H1 (cell line): ENCODE measurements at regions not wholly inside any gene's neighbourhood (a gene's known extent, or its start where the extent isn't known, plus 50 kb on each side); places are given as distances from the start of the nearest gene placed in this dataset.

Source experiments
- CTCF ChIA-PET: fragments of 300-600 bp; sonication (Branson Sonifier 250); formaldehyde crosslinking; loops from one replicate; lab custom pipeline; 2021; ENCODE audit not compliant: partially characterized antibody; lab: Charles Lee
- POLR2A ChIA-PET: fragments of 300-600 bp; sonication (Branson Sonifier 250); formaldehyde crosslinking; loops from one replicate; lab custom pipeline; 2021; ENCODE audit warnings: inconsistent platforms; ENCODE audit not compliant: partially characterized antibody; lab: Charles Lee
- DNase-seq, 2 experiments: peaks; one replicate each; pipeline versions ENCODE4 v3.0.0 to v3.0.0-alpha.2; 2010 to 2022; ENCODE audit warnings: low spot score in 2 of 2, low read depth in 1 of 2, mixed read lengths in 1 of 2
- FAIRE-seq: peaks from 2 replicates; lab custom pipeline; 2011; peaks lifted over from hg19 to GRCh38; lab: Jason Lieb, UNC
- H2AFZ ChIP-seq: 2 replicates; pipeline ENCODE4 v1.8.1; 2012; ENCODE audit warnings: low read length, inconsistent platforms
- H2AK5ac ChIP-seq: 2 replicates; pipeline ENCODE4 v1.6.1; 2013; ENCODE audit warnings: low read depth, low read length
- H2BK120ac ChIP-seq: replicated peaks from 2 replicates; pipeline ENCODE3; 2013; ENCODE audit warnings: low read depth, low read length, inconsistent platforms
- H2BK12ac ChIP-seq: 2 replicates; pipeline ENCODE4 v1.6.1; 2013; ENCODE audit warnings: low read depth, low read length
- H2BK15ac ChIP-seq: 2 replicates; pipeline ENCODE4 v1.6.1; 2013; ENCODE audit warnings: low read length
- H2BK20ac ChIP-seq: 2 replicates; pipeline ENCODE4 v1.6.1; 2013; ENCODE audit warnings: low read length
- H2BK5ac ChIP-seq: 2 replicates; pipeline ENCODE4 v1.6.1; 2013; ENCODE audit warnings: low read depth, low read length
- H3K14ac ChIP-seq: 2 replicates; pipeline ENCODE4 v1.6.1; 2013; ENCODE audit warnings: inconsistent platforms; ENCODE audit not compliant: insufficient read length
- H3K18ac ChIP-seq: 2 replicates; pipeline ENCODE4 v1.6.1; 2013; ENCODE audit warnings: low read length; ENCODE audit errors: extremely low read depth
- H3K23ac ChIP-seq: 2 replicates; pipeline ENCODE4 v1.6.1; 2013; ENCODE audit warnings: inconsistent platforms; ENCODE audit not compliant: insufficient read length
- H3K23me2 ChIP-seq: 2 replicates; pipeline ENCODE4 v1.6.1; 2013; ENCODE audit warnings: low read depth, low read length
- H3K27ac ChIP-seq: 2 replicates; pipeline ENCODE4 v1.6.1; 2011; ENCODE audit warnings: low read depth, low read length, inconsistent platforms
- H3K27me3 ChIP-seq, 4 experiments: replicated peaks in 1 of 4; 1 replicate in 1 of 4; 2 replicates in 3 of 4; pipeline versions ENCODE4 v1.6.1 to v1.8.1; 2011 to 2013; ENCODE audit warnings: low read length in 3 of 4, mild to moderate bottlenecking in 3 of 4, inconsistent platforms in 2 of 4, mixed read lengths in 2 of 4, moderate library complexity in 1 of 4; ENCODE audit not compliant: control insufficient read depth in 3 of 4, insufficient read depth in 3 of 4; ENCODE audit errors: extremely low read depth in 1 of 4
- H3K36me3 ChIP-seq, 4 experiments: 2 replicates each; pipeline versions ENCODE4 v1.6.1 to v1.8.1; 2011 to 2013; ENCODE audit warnings: mild to moderate bottlenecking in 4 of 4, low read length in 3 of 4, moderate library complexity in 2 of 4, control low read depth in 1 of 4, inconsistent platforms in 1 of 4; ENCODE audit not compliant: insufficient read depth in 4 of 4, control insufficient read depth in 2 of 4
- H3K4ac ChIP-seq: replicated peaks from 2 replicates; pipeline ENCODE3; 2013; ENCODE audit warnings: low read length, low read depth, mixed read lengths, inconsistent platforms; ENCODE audit not compliant: insufficient read length
- H3K4me1 ChIP-seq, 4 experiments: replicated peaks in 1 of 4; 1 replicate in 1 of 4; 2 replicates in 3 of 4; pipeline versions ENCODE4 v1.6.1 to v1.8.1; 2011 to 2013; ENCODE audit warnings: low read length in 3 of 4, inconsistent platforms in 2 of 4, mixed read lengths in 1 of 4; ENCODE audit not compliant: insufficient read depth in 4 of 4, control insufficient read depth in 3 of 4
- H3K4me2 ChIP-seq, 2 experiments: 2 replicates each; pipeline versions ENCODE4 v1.6.1 to v1.8.1; 2011 to 2013; ENCODE audit warnings: low read depth in 2 of 2, low read length in 2 of 2, control low read depth in 1 of 2, inconsistent platforms in 1 of 2, mild to moderate bottlenecking in 1 of 2; ENCODE audit not compliant: insufficient read depth in 1 of 2
- H3K4me3 ChIP-seq, 4 experiments: fragments of 200-600, 300-600 bp in 1 of 4; sonication (generic), shearing (Covaris generic), sonication (Bioruptor Twin) in 1 of 4; 2 replicates each; pipeline versions ENCODE4 v1.5.1 to v1.8.1; 2011 to 2016; ENCODE audit warnings: low read length in 4 of 4, low read depth in 3 of 4, control low read depth in 2 of 4, inconsistent platforms in 2 of 4, mild to moderate bottlenecking in 2 of 4, mixed read lengths in 1 of 4, moderate library complexity in 1 of 4; ENCODE audit not compliant: insufficient read depth in 2 of 4; ENCODE audit errors: extremely low read depth in 1 of 4
- H3K56ac ChIP-seq: replicated peaks from 2 replicates; pipeline ENCODE3; 2013; ENCODE audit warnings: low read depth, mild to moderate bottlenecking, mixed read lengths, low read length, inconsistent platforms; ENCODE audit not compliant: insufficient read length
- H3K79me1 ChIP-seq: 2 replicates; pipeline ENCODE4 v1.6.1; 2013; ENCODE audit warnings: low read depth, low read length, control low read depth
- H3K79me2 ChIP-seq, 2 experiments: 2 replicates each; pipeline versions ENCODE4 v1.6.1 to v1.8.1; 2012 to 2013; ENCODE audit warnings: low read length in 2 of 2, mild to moderate bottlenecking in 2 of 2, inconsistent platforms in 1 of 2; ENCODE audit not compliant: insufficient read depth in 2 of 2, control insufficient read depth in 1 of 2
- H3K9ac ChIP-seq, 4 experiments: replicated peaks in 1 of 4; 1 replicate in 1 of 4; 2 replicates in 3 of 4; pipeline versions ENCODE4 v1.6.1 to v1.8.1; 2011 to 2013; ENCODE audit warnings: low read depth in 3 of 4, low read length in 3 of 4, control low read depth in 2 of 4, mild to moderate bottlenecking in 2 of 4, moderate library complexity in 2 of 4, inconsistent platforms in 1 of 4; ENCODE audit errors: extremely low read depth in 1 of 4
- H3K9me3 ChIP-seq, 2 experiments: 2 replicates each; pipeline versions ENCODE4 v1.6.1 to v1.8.1; 2012 to 2013; ENCODE audit warnings: mild to moderate bottlenecking in 2 of 2, moderate library complexity in 2 of 2, control low read depth in 1 of 2, inconsistent platforms in 1 of 2, low read depth in 1 of 2, low read length in 1 of 2, mixed read lengths in 1 of 2; ENCODE audit not compliant: insufficient read depth in 2 of 2
- H4K20me1 ChIP-seq, 2 experiments: replicated peaks in 1 of 2; 2 replicates each; pipeline versions ENCODE3 to v1.8.1; 2011 to 2013; ENCODE audit warnings: inconsistent platforms in 2 of 2, low read length in 2 of 2, mild to moderate bottlenecking in 1 of 2; ENCODE audit not compliant: insufficient read depth in 2 of 2, control insufficient read depth in 1 of 2
- H4K5ac ChIP-seq: 2 replicates; pipeline ENCODE4 v1.6.1; 2013; ENCODE audit warnings: low read length, low read depth, mixed read lengths, inconsistent platforms; ENCODE audit not compliant: insufficient read length
- H4K8ac ChIP-seq: 2 replicates; pipeline ENCODE4 v1.8.0; 2013; ENCODE audit warnings: mild to moderate bottlenecking, moderate library complexity, low read length, inconsistent platforms; ENCODE audit not compliant: insufficient read depth; ENCODE audit errors: extremely low read depth
- H4K91ac ChIP-seq: replicated peaks from 2 replicates; pipeline ENCODE3; 2013; ENCODE audit warnings: low read length, mixed read lengths, inconsistent platforms; ENCODE audit not compliant: insufficient read length
- CEBPB ChIP-seq: IDR thresholded peaks from 2 replicates; pipeline ENCODE4 v1.6.1; 2012; ENCODE audit warnings: low read depth, low read length
- CREB1 ChIP-seq: IDR thresholded peaks from 2 replicates; pipeline ENCODE4 v1.6.1; 2012; ENCODE audit warnings: inconsistent platforms
- CTBP2 ChIP-seq: IDR thresholded peaks from 2 replicates; pipeline ENCODE4 v1.7.0; 2011; ENCODE audit warnings: borderline replicate concordance, mild to moderate bottlenecking, moderate library complexity, mixed read lengths, low read length; ENCODE audit not compliant: insufficient read depth, insufficient read length
- SIN3A ChIP-seq, 2 experiments: IDR thresholded peaks in 1 of 2; conservative IDR thresholded peaks in 1 of 2; 2 replicates each; pipeline ENCODE4 v1.6.1; 2011 to 2012; ENCODE audit warnings: low read length in 2 of 2, improper control_type of control experiment in 1 of 2, low read depth in 1 of 2, mild to moderate bottlenecking in 1 of 2
- SIRT6 ChIP-seq: IDR thresholded peaks from one replicate; pipeline ENCODE4 v1.7.1; 2012; ENCODE audit warnings: low read length, inconsistent platforms
- TEAD4 ChIP-seq: IDR thresholded peaks from 2 replicates; pipeline ENCODE4 v1.6.1; 2012; ENCODE audit warnings: low read depth, low read length, inconsistent platforms, mixed read lengths
- YY1 ChIP-seq: IDR thresholded peaks from 2 replicates; pipeline ENCODE4 v1.6.1; 2011; ENCODE audit warnings: low read depth, mild to moderate bottlenecking, low read length
- WGBS, 2 experiments: shearing (Covaris generic) in 1 of 2; methylation state at CpG; one replicate each; pipeline versions ENCODE4 v1.1.6 to v1.1.7; 2013 to 2015; ENCODE audit warnings: low lambda C conversion rate in 2 of 2, mixed read lengths in 2 of 2, inconsistent platforms in 1 of 2, low coverage in 1 of 2, missing lambda C conversion rate in 1 of 2; ENCODE audit not compliant: insufficient replicate concordance in 2 of 2, insufficient coverage in 1 of 2, insufficient read length in 1 of 2; ENCODE audit errors: extremely low coverage in 1 of 2, missing lambda C conversion rate in 1 of 2; 5-methylcytosine and 5-hydroxymethylcytosine counted together
- TF ChIP-seq, protein P1 (sequence below), 3 experiments: IDR thresholded peaks; 1 replicate in 2 of 3; 2 replicates in 1 of 3; pipeline versions ENCODE4 v1.5.1 to v1.6.1; 2011; ENCODE audit warnings: low read length in 3 of 3, mild to moderate bottlenecking in 3 of 3, inconsistent platforms in 2 of 3, low read depth in 1 of 3, moderate library complexity in 1 of 3; ENCODE audit not compliant: insufficient read depth in 1 of 3; ENCODE audit errors: control extremely low read depth in 1 of 3
- TF ChIP-seq, protein P2 (sequence below): IDR thresholded peaks from 2 replicates; pipeline ENCODE4 v1.6.1; 2011; ENCODE audit warnings: low read depth, mild to moderate bottlenecking, low read length; ENCODE audit not compliant: insufficient read depth
- TF ChIP-seq, protein P3 (sequence below): IDR thresholded peaks from 2 replicates; pipeline ENCODE4 v1.6.1; 2012; ENCODE audit warnings: inconsistent platforms

GRCh38 chr2:136423516-136423996 is 305.6 kb upstream of the CXCR4 start:
- Histone ChIP-seq H3K36me3 (no peaks in the 10 kb centered on the region), H2BK12ac (no peak overlapping the region; the same call in 1 of the 2 replicates), H4K91ac (no peak overlapping the region), H3K9ac (no peak overlapping the region), H3K18ac (no peak overlapping the region), H3K4me3 (peak overlapping the region in 1 of 4 experiments; percentile 46; a peak in 3 of 8 replicates), H3K14ac (no peak overlapping the region), H4K20me1 (no peaks in the 10 kb centered on the region), H3K9me3 (no peaks in the 10 kb centered on the region), H4K5ac (no peak overlapping the region), H3K79me1 (no peaks in the 10 kb centered on the region), H2BK120ac (no peak overlapping the region), H2AK5ac (no peak overlapping the region), H4K8ac (no peak overlapping the region), H2AFZ (peak overlapping the region; percentile 84), H3K79me2 (no peaks in the 10 kb centered on the region), H3K27ac (no peak overlapping the region), H3K23ac (no peak overlapping the region), H3K27me3 (peaks cover 1 to 16% (median 13%) of the 10 kb centered on the region in 4 experiments), H2BK5ac (no peak overlapping the region), H3K4me1 (no peaks in the 10 kb centered on the region), H3K4me2 (peak overlapping the region; percentile 1 to 65; a peak in 3 of 4 replicates), H3K23me2 (no peaks in the 10 kb centered on the region), H2BK20ac (0 out of 2 replicates have a peak overlapping the region, but pooled peaks have one; percentile 80), H3K56ac (no peak overlapping the region), H2BK15ac (no peak overlapping the region), H3K4ac (no peak overlapping the region)
- DNase-seq, result peak; percentile 71 to 92
- ChIA-PET CTCF (interaction anchor here (0.6 to 3.5 kb wide), 32 partner anchors 9 to 343 kb away, joined by 3 to 29 read pairs (median 4); partner anchors contain the start of gene THSD7B), POLR2A (no interaction called here)
- no peak for FAIRE-seq
- 13% methylated on average over 27 of the region's 27 CpGs; no CpG with 5 or more reads in 1 of the 2 experiments for WGBS, 2 experiments
- TF ChIP-seq TEAD4 (no peak), YY1 (peak; percentile 30; the same call in 1 of the 2 replicates), CEBPB (no peak), CTBP2 (no peak), CREB1 (peak; percentile 52; the same call in 1 of the 2 replicates), SIRT6 (no peak), SIN3A (conservative IDR thresholded peaks at IDR 0.05 in 1 of 2, IDR thresholded peaks at IDR 0.05 in 1 of 2; ENCODE audit: low read depth in 1 of 2, low read length in 2 of 2) (no peak)
- TF ChIP-seq, protein P1, sequence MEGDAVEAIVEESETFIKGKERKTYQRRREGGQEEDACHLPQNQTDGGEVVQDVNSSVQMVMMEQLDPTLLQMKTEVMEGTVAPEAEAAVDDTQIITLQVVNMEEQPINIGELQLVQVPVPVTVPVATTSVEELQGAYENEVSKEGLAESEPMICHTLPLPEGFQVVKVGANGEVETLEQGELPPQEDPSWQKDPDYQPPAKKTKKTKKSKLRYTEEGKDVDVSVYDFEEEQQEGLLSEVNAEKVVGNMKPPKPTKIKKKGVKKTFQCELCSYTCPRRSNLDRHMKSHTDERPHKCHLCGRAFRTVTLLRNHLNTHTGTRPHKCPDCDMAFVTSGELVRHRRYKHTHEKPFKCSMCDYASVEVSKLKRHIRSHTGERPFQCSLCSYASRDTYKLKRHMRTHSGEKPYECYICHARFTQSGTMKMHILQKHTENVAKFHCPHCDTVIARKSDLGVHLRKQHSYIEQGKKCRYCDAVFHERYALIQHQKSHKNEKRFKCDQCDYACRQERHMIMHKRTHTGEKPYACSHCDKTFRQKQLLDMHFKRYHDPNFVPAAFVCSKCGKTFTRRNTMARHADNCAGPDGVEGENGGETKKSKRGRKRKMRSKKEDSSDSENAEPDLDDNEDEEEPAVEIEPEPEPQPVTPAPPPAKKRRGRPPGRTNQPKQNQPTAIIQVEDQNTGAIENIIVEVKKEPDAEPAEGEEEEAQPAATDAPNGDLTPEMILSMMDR (IDR thresholded peaks at IDR 0.05; ENCODE audit: control extremely low read depth in 1 of 3, insufficient read depth in 1 of 3, low read depth in 1 of 3, low read length in 3 of 3), result peak; percentile 84 to 91 (median 90)
- TF ChIP-seq, protein P2, sequence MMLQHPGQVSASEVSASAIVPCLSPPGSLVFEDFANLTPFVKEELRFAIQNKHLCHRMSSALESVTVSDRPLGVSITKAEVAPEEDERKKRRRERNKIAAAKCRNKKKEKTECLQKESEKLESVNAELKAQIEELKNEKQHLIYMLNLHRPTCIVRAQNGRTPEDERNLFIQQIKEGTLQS, result 0 out of 2 replicates have a peak, but pooled peaks have one; percentile 32
- TF ChIP-seq, protein P3, sequence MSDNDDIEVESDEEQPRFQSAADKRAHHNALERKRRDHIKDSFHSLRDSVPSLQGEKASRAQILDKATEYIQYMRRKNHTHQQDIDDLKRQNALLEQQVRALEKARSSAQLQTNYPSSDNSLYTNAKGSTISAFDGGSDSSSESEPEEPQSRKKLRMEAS, result peak; percentile 80
